ENCODE measurements at regions not wholly inside any gene's neighbourhood (a gene's known extent, or its start where the extent isn't known, plus 50 kb on each side); places are given as distances from the start of the nearest gene placed in this dataset.

GRCh38 chr13:109537584-109537983, 248.8 kb downstream of the IRS2 start:
- no peak for TF ChIP-seq CTCF (IDR thresholded peaks at IDR 0.05)
- TF ChIP-seq POLR2AphosphoS5 (IDR thresholded peaks at IDR 0.05), result no peak
- TF ChIP-seq POLR2A (IDR thresholded peaks at IDR 0.05), result no peak

All from gastroesophageal sphincter (tissue), 3 donors.